RWPE1 (cell line): ENCODE measurements at regions not wholly inside any gene's neighbourhood (a gene's known extent, or its start where the extent isn't known, plus 50 kb on each side); places are given as distances from the start of the nearest gene placed in this dataset.

Source experiments
- CTCF ChIA-PET: fragments of 350-600 bp; sonication (Branson Sonifier 250); formaldehyde crosslinking; extraction: SDS; loops from one replicate; lab custom pipeline; 2021; lab: Yijun Ruan, JAX
- POLR2A ChIA-PET: fragments of 400-600 bp; formaldehyde crosslinking; extraction: SDS; loops from one replicate; lab custom pipeline; 2020; ENCODE audit warnings: antibody characterized with exemption; ENCODE audit not compliant: low non-redundant PET; lab: Yijun Ruan, JAX
- DNase-seq: peaks from one replicate; pipeline ENCODE4 v3.0.0; 2012; ENCODE audit warnings: low spot score
- H3K27ac ChIP-seq: fragments of 450-650 bp; 2 replicates; pipeline ENCODE4 v1.5.1; 2017
- TF ChIP-seq, protein P1 (sequence below): fragments of 450-650 bp; conservative IDR thresholded peaks from 2 replicates; pipeline ENCODE4 v1.5.1; 2017; ENCODE audit warnings: low read depth, mild to moderate bottlenecking

DNA sequence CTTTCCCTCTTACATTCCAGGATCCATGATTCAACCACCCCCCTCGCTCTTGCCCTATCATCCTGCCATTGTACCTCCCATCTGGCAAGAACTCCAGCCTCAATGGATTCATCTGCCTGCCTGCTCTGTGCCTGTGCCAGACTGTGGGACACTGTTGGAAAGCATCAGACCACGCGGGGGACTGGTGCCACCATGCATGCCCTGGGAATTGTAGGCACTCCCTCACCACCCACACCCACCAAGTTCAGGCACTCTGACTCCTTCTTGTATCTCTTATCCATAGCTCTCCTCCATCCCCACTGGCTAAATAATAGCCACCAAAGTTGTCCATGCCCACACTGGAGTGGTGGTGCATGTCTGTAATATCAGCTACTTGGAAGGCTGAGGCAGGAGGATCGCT, 143.8 kb downstream of the TPRA1 start:
- no peak overlapping the region for H3K27ac ChIP-seq
- CTCF ChIA-PET, result interaction anchor here (0.7 to 1.5 kb wide), 2 partner anchors 9 to 1362 kb away, joined by 3 to 6 read pairs; no protein-coding TSS in a partner anchor
- POLR2A ChIA-PET, result interaction anchor here (0.7 kb wide), 1 partner anchor 24 kb away, joined by 3 read pairs; no protein-coding TSS in a partner anchor
- TF ChIP-seq, protein P1, sequence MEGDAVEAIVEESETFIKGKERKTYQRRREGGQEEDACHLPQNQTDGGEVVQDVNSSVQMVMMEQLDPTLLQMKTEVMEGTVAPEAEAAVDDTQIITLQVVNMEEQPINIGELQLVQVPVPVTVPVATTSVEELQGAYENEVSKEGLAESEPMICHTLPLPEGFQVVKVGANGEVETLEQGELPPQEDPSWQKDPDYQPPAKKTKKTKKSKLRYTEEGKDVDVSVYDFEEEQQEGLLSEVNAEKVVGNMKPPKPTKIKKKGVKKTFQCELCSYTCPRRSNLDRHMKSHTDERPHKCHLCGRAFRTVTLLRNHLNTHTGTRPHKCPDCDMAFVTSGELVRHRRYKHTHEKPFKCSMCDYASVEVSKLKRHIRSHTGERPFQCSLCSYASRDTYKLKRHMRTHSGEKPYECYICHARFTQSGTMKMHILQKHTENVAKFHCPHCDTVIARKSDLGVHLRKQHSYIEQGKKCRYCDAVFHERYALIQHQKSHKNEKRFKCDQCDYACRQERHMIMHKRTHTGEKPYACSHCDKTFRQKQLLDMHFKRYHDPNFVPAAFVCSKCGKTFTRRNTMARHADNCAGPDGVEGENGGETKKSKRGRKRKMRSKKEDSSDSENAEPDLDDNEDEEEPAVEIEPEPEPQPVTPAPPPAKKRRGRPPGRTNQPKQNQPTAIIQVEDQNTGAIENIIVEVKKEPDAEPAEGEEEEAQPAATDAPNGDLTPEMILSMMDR, result no peak
- DNase-seq, result no peak

DNA sequence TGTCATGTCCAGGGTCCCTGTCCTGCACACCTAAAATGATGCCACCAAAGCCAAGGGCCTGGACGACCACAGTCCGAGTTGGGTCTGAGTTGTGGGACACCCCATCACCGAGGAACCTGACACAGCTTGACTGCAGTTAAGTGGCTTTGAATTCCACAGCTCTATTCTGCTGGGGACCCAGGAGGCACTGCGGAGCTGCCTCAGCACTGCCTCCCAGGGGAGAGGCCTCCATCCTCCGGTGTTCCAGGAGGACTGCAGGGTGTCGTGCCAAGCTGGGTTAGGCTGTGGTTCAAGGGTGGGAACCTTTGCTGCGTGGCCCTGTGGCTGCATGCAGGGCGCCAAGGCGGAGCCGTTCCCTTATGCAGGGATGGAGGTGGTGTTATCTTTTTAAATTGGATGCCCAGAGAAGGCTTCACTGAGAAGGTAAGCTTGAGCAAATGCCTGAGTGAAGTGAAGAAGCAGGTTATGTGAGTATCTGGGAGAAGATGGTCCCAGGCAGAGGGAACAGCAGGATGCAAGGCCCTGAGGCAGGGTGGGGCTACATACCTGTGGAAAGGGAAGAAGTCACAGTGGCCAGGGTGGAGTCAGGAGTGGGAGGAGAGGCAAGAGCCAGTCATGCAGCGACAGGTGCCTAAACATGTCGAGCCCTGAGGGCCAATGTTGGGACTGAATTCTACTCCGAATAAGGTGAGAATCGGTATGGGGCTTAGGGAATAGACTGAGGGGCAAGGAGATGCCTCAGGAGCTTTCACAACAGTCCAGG, 144.8 kb downstream of the TPRA1 start:
- ChIA-PET POLR2A (no interaction called here), CTCF (no interaction called here)
- H3K27ac ChIP-seq, result no peak overlapping the region
- DNase-seq, result no peak
- TF ChIP-seq, protein P1, result no peak

DNA sequence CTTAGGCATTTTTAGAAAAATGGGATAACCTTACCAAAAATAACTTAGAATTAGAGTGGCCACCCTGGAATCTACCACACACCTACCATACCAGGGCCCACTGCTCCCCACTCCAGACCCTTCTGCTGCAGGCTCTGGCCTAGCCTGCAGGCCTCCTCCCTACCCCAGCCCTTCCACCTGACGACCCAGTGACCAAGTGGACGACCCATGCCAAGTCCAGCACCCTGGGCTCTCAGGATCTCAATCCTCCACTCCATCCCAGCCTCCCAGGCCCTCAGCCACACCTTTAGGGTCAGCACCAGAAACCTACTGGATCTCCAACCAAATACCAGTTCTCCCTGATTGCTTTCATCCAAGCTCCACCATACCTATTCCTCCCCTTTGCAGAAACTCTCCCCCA, 145.8 kb downstream of the TPRA1 start:
- H3K27ac ChIP-seq, result no peak overlapping the region
- TF ChIP-seq, protein P1, result no peak
- POLR2A ChIA-PET, result no interaction called here
- DNase-seq, result no peak
- CTCF ChIA-PET, result no interaction called here

DNA sequence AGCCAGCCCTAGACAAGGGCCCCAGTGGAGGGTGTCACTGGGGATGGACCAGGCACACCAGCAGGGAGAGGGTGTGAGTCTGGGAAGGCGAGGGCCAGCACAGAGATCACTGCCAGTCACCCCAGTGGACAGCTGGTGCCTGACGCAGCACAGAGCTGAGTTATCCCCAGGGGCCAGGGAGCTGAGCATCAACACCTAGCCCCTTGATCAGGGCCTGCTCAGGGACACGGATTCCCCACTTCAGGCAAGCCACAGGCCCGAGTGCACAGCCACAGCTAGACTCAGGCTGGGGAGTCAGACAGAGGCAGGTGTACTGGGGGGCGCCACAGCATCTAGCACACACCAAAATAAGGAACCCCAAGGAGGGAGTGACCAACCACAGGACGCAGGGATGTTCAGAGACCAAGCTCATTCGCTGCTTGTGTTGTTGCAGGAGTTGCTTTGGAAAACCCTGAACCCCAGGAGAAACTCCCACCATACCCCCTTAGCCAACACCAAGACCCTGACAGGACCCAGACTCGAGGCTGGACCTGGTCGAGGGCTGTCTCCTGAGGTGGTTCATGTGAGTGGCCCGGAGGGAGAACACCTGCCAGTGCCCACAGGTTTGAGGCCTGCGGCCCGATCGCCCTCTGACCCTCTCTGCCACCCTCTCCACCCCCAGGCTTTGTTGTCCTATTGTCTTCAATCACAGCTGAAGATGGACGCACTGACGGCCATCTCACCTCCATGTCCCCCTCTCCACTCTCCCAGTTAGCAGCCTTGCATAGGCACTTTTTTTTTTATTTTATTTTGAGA, 146.8 kb downstream of the TPRA1 start:
- TF ChIP-seq, protein P1, result no peak
- CTCF ChIA-PET, result interaction anchor here (0.6 kb wide), 1 partner anchor 63 kb away, joined by 3 read pairs; no protein-coding TSS in a partner anchor
- no peak overlapping the region for H3K27ac ChIP-seq
- POLR2A ChIA-PET, result no interaction called here
- DNase-seq, result no peak

DNA sequence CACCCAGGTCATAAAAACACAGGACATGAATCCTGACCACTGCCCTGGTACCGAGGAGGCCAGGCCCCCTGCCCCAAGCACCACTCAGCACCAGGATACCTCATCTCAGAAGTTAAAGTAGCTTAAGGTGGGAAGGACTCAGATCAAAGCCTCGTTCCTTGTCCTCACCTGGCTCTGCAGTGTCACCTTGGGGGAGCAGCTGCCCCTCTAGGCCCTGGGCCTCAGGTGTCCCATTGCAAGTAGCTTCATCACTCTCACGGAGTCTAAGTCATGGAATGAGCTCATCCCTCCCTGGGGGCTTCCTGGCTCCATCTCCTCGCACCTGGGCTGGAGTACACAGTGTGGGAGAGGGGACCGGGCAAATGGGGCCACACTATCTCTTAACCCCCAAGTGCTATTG, 148.0 kb downstream of the TPRA1 start:
- ChIA-PET CTCF (interaction anchor here (0.5 to 1.0 kb wide), 2 partner anchors 407 to 968 kb away, joined by 3 read pairs; no protein-coding TSS in a partner anchor), POLR2A (no interaction called here)
- no peak overlapping the region for H3K27ac ChIP-seq
- DNase-seq, result no peak
- TF ChIP-seq, protein P1, result no peak

DNA sequence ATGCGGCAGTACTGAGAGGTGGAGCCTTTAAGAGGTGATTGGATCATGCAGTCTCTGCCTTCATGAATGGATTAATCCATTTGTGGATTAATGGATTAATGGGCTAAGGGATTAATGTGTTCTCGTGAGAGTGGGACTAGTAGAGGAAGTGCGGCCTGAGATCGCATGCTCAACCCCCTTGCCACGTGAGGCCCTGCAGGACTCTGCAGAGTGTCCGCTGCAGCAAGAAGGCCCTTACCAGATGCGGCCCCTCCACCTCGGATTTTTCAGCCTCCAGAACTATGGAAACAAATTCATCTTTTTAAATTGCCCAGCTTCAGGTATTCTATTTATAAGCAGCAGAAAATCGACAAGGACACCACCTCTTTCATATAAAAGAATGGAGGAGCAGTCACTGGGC, 148.8 kb downstream of the TPRA1 start:
- no peak for DNase-seq
- no peak overlapping the region for H3K27ac ChIP-seq
- POLR2A ChIA-PET, result no interaction called here
- CTCF ChIA-PET, result interaction anchor here (0.7 kb wide), 1 partner anchor 91 kb away, joined by 3 read pairs; no protein-coding TSS in a partner anchor
- TF ChIP-seq, protein P1, result no peak
